NCI-H2029 treated with DMSO at 0.1 percent for 48 hours (cell line): ENCODE measurements at regions not wholly inside any gene's neighbourhood (a gene's known extent, or its start where the extent isn't known, plus 50 kb on each side); places are given as distances from the start of the nearest gene placed in this dataset.
"Not testable (repeated sequence)": the region's sequence is repeated elsewhere in the genome, so short reads cannot be mapped to it uniquely, and the experiment has no call there.

Source experiments
- DNase-seq: peaks from one replicate; lab custom pipeline; 2025; lab: John Stamatoyannopoulos, UW

DNA sequence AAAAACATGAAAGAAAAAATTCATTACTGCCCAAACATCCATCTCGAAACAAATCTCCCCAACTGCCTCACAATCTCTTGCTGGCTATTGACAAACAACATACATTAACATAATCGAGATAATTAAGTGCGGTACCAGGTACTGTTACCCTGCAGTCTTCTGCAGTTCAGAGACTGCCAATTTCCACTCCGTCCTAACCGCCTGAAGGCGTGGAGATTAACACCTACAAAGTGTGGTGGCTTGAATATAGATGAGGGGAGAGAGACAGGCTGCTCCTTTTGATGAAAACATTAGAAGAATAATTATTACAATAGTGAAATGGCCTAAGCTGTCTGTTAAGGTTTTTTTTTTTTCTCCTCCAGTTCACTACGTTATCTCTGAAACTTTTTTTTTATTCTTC is 258.9 kb upstream of the SOX4 start:
- no peak for DNase-seq

DNA sequence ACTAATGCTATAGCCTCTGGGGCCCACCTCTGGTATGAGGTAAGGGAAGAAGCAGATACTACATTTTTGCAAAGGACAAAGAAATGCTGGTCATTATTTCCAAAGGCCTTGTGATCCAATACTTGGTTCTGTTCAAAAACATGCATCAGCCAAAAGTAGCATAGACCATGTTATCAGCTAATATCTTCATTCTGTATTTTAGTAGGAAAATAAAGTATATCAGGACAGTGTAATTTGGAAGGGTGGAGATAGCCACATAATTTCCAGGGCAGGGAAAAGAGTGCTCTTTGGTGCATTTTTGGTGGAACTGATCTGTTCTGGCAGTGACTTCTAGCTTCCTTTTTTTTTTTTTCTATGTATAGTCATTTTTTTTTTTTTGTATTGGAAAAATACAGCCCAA is 258.0 kb upstream of the SOX4 start:
- DNase-seq = no peak

DNA sequence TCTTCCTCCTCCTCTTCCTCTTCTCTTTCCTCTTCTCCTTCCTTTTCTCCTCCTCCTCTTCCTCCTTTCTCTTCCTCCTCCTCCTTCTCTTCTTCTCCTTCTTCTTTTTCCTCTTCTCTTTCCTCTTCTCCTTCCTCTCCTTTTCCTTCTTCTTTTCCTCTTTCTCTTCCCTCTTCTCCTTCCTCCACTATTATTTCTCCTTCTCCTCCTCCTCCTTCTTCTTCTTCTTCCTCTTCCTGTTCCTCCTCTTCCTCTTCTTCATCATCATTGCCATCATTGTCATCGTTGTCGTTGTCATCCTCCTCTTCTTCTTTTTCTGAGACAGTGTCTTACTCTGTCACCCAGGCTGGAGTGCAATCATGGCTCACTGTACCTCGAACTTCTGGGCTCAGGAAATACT is 256.3 kb upstream of the SOX4 start:
- DNase-seq = no peak

DNA sequence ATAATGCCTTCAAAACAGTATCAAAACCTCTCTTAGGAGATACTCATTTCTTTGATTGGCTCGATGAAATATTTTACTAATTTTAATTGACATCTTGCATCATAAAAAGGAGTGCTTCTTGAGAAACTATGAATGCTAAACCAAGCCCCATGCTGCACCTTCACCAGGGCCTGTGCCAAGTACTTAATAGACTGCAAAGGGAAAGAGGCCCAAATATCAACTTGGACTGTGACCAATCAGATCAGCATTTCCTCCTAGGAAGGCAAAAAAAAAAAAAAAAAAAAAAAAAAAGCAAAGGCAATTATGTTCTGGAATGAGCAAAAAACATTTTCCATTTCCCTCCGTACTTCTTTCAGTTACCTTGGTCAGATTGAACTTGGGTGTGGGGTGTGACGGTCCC is 253.0 kb upstream of the SOX4 start:
- no peak for DNase-seq

DNA sequence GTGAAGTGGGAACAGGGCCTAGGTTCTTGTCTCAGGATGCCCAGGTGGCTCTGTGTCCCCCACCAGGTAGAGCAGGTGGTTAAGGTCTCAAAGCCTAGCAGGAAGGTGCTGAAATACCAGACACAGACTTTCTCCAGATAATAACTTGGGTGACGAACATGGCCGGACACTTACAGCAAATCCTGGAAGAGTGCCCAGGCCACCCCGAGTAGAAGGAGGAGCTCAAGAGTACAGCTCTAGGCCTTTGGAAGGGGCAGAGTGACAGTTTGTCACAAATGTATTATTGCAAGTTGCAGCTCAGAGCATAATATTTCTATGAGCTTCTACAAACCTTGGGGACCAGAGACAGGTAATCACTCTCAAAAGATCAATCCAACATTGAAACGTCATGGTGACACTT is 251.6 kb upstream of the SOX4 start:
- no peak for DNase-seq

DNA sequence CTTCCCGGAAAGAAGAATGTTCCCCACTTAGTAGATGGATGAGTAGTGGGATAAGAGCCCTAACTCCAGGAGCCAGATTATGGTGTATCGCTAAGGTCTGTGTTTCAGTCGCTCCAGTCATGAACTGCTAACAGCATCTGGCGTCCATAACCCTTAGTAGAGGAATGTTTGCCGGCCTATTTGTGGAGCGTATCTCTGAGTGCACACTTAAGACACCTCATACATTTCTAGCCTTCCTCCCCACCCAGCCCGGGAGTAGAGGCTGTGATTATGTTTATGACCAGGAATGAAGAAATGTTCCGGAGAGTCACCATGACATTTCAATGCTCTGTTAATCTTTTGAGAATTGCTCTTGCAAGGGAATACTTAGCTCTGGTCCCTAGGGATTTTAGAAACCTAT is 251.1 kb upstream of the SOX4 start:
- no peak for DNase-seq

DNA sequence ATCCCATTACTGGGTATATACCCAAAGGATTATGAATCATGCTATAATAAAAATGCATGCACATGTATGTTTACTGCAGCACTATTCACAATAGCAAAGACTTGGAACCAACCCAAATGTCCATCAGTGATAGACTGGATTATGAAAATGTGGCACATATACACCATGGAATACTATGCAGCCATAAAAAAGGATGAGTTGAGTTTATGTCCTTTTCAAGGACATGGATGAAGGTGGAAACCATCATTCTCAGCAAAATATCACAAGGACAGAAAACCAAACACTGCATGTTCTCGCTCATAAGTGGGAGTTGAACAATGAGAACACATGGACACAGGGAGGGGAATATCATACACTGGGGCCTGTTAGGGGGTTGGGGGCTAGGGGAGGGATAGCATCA is 247.8 kb upstream of the SOX4 start:
- DNase-seq = not testable (repeated sequence)

DNA sequence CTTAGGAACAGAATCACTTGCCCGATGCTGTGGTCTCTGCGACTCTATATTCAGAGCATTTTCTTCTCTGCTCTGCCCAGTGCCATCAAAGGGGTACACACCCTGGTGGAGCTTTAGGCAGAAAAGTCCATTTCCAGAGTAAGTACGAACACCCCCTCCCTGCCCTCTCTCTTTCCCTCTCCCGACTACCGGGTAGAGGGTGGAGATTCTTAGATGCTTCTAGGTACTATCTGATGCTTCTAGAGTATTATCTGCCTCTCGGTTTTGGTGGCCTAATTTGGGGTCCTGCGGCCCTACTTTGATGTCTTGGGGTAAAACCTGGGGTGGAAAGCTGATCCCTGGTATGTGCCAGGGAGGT is 245.4 kb upstream of the SOX4 start:
- DNase-seq = no peak

DNA sequence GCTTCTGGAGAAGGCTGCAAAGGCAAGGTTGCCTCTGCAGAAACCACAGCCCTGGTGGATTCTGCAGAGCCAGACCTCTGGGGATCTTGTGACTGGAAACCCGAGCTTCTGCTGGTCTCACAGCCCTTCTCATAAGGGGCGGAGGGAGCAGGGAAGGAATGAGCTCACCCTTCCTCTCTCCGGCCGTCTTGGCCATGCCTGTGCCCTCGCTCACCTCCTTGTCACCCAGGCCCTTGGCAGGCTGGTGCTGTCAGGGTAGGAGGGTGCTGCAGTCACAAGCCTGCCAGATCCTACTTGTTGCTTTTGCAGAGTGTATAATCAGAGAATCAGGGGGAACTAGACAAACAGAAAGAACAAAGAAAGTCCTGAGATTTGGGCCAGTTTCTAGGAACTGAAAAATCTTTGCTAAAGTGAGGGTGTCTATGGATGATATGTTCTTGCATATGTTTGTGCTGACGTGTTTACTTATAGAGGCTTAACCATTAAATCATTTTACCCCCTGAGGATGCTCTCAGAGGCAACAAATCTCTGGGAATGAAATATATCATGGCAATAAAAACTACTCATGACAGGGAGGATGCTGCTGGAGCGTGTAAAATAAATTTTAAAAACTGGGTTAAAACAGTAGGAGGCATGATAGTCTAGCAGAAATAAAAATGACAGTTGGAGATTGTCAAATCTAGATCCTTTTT is 244.9 kb upstream of the SOX4 start:
- DNase-seq = no peak

DNA sequence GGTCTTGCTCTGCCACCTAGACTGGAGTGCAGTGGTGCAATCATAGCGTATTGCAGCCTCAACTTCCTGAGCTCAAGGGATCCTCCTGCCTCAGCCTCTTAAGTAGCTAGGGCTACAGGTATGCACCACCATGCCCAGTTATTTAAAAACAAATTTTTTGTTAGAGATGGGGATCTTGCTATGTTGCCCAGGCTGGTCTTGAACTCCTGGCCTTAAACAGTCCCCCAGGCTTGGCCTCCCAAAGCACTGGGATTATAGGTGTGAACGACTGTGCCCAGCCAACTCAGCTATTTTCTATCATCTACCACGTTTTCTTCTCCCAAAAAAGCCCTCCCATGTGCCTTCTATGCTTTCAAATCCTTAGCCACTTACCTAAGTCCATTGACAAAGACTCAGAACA is 243.7 kb upstream of the SOX4 start:
- DNase-seq = no peak

DNA sequence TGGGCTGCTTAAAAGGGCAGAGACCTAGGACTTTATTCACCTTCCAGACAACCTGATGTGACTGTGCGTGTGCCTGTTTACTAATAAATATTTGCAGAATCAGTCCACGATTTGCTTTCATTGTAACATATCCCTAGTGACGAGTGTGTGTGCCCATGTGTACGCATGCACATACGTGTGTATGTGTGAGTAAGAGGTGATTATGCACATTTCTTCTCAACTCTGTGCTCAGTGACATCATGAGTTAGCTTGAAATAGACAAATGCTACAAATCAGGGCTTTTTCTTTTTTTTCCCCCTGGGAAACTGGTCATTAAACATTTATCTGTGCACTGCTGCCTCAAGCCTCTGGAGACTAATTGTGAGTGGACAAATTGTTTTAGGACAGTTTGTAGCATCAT is 242.6 kb upstream of the SOX4 start:
- DNase-seq = no peak

DNA sequence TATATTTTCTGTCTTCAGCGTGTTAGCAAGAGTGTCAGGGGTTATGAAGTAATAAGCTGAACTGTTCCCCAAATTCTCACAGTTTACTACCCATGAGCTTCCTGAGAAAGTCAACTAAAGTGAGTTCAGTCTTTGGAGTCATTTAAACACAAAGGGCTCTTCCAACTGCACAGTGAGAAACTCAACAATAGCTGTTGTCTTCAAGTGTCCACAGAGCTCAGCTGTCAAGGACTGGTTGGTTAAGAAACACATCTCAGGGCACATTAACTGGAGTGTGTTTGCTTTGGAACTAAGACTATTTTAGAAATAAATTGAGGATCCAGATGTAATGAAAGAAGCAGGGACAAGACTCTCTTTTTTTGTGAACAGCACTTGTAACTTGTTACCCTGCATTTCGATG is 241.4 kb upstream of the SOX4 start:
- no peak for DNase-seq

DNA sequence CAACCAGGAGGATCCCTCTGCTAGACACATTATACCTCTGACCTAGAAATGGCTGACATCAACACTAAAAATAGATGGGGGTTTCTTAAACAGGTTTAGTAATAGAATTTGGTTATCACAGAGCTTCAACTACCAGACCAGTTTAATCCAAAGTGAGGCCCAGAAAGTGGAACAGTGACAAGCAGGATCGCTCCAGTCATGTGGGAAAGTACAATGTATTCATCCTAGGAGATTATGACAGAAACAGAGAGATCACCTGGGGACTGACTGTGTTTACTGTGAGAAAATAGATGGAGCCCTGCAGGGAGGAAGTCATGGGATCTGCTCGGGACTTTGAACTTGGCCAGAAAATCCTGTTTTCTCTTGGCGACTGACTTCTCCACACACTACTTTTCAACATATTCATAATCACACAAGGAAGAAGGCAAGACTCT is 238.7 kb upstream of the SOX4 start:
- DNase-seq = no peak

DNA sequence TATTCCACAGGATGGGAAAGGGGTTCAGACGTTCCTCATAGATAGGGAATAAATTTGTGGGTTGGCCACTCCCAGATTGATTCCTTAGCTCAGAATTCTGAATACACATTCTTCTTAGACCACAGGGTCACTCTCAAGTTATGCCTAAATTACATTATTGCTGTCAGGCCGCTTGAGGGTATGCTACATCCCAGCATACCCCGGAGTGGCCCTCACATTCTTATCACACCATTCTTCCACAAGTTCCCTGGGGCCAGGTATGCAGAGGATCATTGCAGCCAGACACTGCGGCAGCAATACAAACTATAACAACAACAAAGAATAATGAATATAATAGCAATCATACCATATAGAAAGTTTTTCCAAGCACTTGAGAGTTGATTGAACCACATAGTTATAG is 237.9 kb upstream of the SOX4 start:
- DNase-seq = no peak

DNA sequence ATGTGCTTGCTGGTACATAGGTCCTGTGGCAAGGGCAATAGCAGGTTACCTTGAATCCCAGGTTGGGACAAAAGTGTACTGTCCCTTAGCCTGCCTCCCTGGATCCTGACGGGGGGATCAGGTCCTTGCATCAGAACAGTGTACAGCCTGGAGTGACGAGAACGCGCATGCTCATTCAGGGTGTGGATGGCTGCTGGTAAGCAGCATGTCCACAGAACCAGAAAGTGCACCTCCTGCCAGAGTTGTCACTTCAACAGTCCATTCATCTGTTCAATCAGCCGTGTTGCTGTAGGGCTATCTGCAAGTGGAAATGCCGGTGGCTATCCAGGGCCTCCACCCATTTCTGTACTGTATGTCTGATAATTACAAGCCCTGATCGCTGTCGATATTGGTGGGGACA is 236.3 kb upstream of the SOX4 start:
- DNase-seq = no peak

DNA sequence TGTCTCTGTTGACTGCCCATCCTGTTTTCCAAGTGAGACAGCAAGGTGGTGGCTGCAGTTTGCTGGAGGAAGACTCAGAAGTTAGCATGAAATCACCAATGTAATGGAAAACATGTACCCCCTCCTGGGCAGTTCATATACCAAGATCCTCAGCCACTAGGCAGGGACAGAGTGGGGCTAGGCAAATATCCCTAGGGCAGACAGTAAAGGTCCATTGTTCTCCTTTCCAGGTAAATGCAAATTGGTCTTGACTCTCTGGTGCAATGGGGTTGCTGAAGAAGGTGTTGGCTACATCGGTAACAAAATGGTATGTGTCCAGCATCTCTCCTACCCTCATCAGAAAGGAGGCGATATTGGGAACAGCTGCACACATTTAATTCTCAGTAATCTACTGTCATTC is 233.6 kb upstream of the SOX4 start:
- no peak for DNase-seq

DNA sequence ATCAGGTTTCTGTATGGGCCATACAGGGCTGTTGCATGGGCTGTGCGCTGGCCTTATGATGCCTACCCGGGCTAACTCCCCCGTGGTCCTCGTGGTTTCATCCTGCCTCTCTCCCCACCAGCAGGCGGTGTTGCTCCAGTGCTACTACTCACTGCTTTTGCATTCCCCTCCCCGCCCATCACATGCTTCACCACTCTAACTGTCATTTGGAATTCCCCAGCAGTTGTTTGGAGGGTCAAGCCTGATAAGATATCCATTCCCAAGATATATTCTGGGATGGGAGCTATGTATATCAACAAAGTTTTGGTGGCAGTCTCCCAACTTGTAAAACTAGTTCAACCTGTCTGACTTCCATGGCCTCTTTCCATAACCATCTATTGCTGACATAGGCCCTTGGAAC is 233.2 kb upstream of the SOX4 start:
- DNase-seq = no peak

DNA sequence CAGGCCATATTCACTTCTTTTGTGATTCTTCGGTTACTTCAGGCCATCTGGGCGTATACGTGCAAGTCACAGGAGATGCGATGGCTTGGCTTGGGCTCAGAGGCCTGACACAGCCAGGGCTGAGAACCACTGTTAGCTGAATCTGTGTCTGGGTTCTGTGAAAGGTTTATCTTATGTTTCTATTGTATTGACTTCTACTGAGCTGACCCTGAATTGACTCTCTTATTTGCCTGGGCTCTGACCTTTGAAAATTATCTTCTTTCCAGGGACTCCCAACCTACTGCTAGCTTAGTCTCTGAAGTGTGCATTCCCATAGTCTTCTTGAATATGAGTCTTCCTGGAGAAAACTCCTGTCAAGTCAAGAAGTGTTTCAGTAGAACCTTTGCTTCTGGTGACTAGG is 226.4 kb upstream of the SOX4 start:
- no peak for DNase-seq

DNA sequence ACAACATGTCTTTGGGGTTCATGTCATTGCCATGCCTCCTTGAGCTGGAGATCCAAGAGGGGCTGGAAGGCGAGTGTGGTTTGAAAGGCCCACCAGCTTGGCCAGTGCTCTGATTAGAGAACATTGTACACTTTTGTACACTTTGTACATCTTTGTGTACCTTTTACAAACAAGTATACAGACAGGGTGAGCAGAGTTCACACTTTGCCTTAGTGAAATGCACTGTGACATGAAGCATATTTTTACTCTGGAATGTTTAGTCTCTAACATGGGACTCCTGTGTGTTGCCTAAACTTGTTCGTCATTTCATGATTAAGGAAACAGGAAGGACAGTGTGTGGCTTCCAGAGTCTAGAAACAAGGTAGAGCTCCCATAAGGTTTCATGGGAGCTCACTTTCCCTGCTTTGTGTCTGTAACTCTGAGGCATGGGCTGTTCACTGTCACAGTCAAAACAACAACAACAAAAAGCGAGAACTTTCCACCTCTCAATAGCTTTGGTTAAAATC is 225.8 kb upstream of the SOX4 start:
- DNase-seq = no peak

DNA sequence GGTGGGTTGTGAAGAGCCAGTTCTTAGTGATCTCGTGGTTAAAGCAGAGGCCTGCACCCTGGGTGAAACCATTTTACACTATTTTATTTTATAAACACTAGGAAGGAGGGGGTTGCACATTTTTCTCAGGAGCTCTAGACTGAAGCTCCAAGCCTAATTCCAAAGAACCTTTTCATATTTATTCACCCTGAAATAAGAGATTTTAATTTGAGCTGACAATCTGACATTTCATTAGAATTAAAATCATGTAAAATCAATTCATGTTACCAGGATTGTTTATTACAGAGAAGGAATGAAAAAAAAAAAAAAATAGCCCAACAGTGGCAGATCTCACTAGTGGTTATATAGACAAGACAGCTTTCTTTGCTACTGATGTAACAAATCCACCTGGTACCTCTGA is 222.5 kb upstream of the SOX4 start:
- no peak for DNase-seq

DNA sequence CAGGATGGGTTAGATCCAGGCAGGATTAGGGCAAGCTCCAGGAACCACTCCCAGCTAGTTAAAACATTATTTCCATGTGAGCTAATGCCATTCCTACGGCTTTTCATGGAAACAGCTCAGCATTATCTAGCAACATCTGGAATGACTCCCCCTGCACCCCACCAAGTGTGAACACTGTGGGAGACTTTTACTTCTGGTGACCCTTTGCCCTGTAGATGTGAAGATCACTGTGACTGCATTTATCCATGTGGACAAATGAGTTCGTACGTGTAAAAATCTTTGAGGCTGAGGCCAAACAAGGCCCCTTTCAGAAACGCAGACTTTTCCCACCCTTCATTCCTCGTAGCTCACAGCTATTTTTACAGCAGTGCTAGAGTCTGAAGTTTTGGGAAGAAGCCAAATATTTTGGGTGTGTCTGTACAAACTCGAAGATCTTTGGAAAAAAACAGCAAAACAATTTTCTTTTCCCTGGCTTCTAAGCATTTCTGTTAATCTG is 221.8 kb upstream of the SOX4 start:
- DNase-seq = no peak

DNA sequence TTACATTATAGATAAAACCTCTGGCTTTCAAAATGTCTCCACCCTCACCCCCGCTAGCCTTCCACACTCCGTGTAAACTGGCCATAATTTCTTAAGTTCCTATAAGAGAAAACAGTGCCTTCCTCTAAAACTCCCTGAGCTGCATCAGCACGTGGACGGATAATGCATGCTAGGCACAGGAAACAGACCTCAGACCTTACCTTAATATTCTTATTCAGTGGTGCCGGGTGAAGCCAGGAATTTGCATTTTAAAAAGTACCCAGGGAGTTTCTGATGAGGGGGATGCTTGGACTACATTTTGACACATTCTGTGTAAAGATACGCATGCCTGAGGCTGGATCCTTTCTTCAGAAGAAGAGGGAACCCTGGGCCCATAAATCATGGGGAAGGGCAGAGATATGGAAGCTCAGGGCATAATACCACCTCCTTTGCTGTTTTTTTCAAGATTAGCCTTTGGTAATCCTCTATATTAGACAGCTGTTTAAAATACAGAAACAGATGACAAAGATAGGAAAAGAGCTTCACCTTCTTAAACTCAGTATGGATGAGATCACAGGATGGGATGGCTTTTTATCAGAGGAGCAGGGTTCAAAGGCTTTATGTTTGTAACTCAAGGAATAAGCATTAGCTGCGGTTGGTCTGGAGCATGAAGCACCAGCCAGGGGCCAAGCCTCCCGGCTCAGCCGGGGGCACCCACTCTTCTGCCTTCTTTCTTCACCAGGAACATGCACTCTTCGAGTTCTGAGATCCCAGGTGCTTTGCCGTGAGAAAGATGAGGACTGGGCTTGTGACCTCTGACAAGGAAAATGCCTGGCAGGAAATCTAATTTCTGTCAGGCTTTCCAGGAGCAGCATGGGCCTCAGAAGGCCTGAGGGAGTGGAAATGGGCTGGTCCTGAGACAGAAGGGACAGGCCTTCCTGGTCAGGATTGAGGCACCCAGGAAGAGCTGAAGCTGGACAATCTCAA is 218.1 kb upstream of the SOX4 start:
- DNase-seq = no peak

DNA sequence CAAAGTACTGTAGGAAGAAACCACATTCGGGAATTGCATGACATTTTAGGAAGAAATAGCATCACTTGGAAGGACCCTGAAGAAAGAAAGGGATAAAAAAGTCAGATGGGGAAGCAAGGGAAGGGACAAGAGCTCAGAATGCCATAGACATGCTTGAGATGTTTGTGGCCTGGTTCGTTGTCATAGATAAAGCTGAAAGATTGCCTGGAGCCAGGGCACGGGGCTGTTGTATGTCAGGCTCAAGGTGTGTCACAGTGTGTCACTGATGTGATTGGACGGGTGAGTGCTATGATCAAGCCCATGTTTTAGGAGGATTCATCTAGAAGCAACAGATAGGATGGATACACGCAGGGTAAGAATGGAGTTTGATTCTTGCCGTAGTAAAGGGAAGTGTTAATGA is 216.2 kb upstream of the SOX4 start:
- no peak for DNase-seq
